GM21447 (cell line): ENCODE measurements at regions not wholly inside any gene's neighbourhood (a gene's known extent, or its start where the extent isn't known, plus 50 kb on each side); places are given as distances from the start of the nearest gene placed in this dataset.

Experiments used
- ATAC-seq: cut with Tn5 transposase; IDR thresholded peaks from one replicate; pipeline ENCODE4 v1.9.1; 2021; ENCODE audit not compliant: unreplicated experiment

GRCh38 chr3:87045473-87045872 is 54.5 kb upstream of the VGLL3 start:
- no peak for ATAC-seq

- ATAC-seq: no peak
These were observed 53.9 kb upstream of the VGLL3 start for GRCh38 chr3:87044846-87045245.

- ATAC-seq: no peak
These were observed 53.5 kb upstream of the VGLL3 start for GRCh38 chr3:87044409-87044808.

GRCh38 chr3:87041191-87041590 is 50.2 kb upstream of the VGLL3 start:
- ATAC-seq: no peak
